H1 (cell line): ENCODE measurements at regions not wholly inside any gene's neighbourhood (a gene's known extent, or its start where the extent isn't known, plus 50 kb on each side); places are given as distances from the start of the nearest gene placed in this dataset.

Experiments
- RAD21 ChIP-seq, 2 experiments: IDR thresholded peaks in 1 of 2; conservative IDR thresholded peaks in 1 of 2; 2 replicates each; pipeline ENCODE4 v1.6.1; 2011; ENCODE audit warnings: low read depth in 2 of 2, low read length in 2 of 2, improper control_type of control experiment in 1 of 2, inconsistent platforms in 1 of 2, mild to moderate bottlenecking in 1 of 2, moderate library complexity in 1 of 2
- SIRT6 ChIP-seq: IDR thresholded peaks from one replicate; pipeline ENCODE4 v1.7.1; 2012; ENCODE audit warnings: low read length, inconsistent platforms
- TCF12 ChIP-seq: IDR thresholded peaks from 2 replicates; pipeline ENCODE4 v1.6.1; 2011; ENCODE audit warnings: low read depth, mild to moderate bottlenecking, low read length
- ZNF274 ChIP-seq: IDR thresholded peaks from 2 replicates; pipeline ENCODE4 v1.7.0; 2012; ENCODE audit warnings: low read length, borderline replicate concordance; ENCODE audit errors: extremely low read depth

DNA sequence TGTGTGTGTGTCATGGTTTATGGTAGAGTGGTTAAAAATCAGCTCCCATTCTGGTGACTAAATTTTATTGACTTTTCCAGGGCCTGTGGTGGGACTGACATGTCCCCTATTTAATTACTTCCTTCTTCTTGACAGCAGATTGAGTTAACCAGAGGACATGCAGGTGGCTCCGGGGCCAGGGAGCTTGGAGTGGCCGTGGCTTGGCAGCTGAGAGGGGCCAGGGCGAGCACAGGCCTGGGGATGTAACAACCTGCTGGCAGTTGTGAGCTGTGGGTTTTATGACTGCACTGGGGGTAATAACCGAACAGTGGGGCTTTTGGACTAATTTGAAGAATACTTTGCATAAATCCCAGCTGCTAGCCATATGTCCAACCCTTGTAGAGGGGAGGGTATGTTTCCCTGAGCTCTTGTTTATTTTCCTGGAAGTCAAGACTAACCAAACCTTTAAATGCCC lies 186.0 kb downstream of the MID1IP1 start (continued):
- TF ChIP-seq ZNF274, result no peak
- no peak for TF ChIP-seq TCF12
- no peak for TF ChIP-seq SIRT6
- no peak for TF ChIP-seq RAD21 (IDR thresholded peaks at IDR 0.05 in 1 of 2, conservative IDR thresholded peaks at IDR 0.05 in 1 of 2; ENCODE audit: low read depth in 2 of 2, low read length in 2 of 2)
